ENCODE measurements at regions not wholly inside any gene's neighbourhood (a gene's known extent, or its start where the extent isn't known, plus 50 kb on each side); places are given as distances from the start of the nearest gene placed in this dataset.

GRCh38 chr18:39519741-39520140 lies 1954.1 kb upstream of the CELF4 start:
- no TSS peak for BruUV-seq (replicated peaks)
- H3K4me3 Mint-ChIP-seq (ENCODE audit: unreplicated experiment), result no peak overlapping the region
- peaks cover 16% of the 10 kb centered on the region for H3K4me1 Mint-ChIP-seq (ENCODE audit: insufficient read depth, unreplicated experiment)
- CTCF ChIA-PET, result no interaction called here
- POLR2A ChIA-PET, result interaction anchor here (0.6 kb wide), 1 partner anchor 103 kb away, joined by 3 read pairs; no protein-coding TSS in a partner anchor
- H3K27ac Mint-ChIP-seq (ENCODE audit: low read depth, unreplicated experiment), result no peak overlapping the region
- no peak for TF ChIP-seq CTCF (IDR thresholded peaks at IDR 0.05; ENCODE audit: unreplicated experiment)
- no peaks in the 10 kb centered on the region for H3K36me3 Mint-ChIP-seq (ENCODE audit: insufficient read depth, unreplicated experiment)
- no peaks in the 10 kb centered on the region for H3K9me3 Mint-ChIP-seq (ENCODE audit: unreplicated experiment)
- no peaks in the 10 kb centered on the region for H3K27me3 Mint-ChIP-seq (ENCODE audit: insufficient read depth, unreplicated experiment)
- DNase-seq (ENCODE audit: unreplicated experiment), result peak; percentile 6
- intact Hi-C loops (cut with micrococcal nuclease), result no loop called here

- BruUV-seq (replicated peaks), result no TSS peak
- H3K27ac Mint-ChIP-seq (ENCODE audit: low read depth, unreplicated experiment), result no peak overlapping the region
- CTCF ChIA-PET, result interaction anchor here (0.8 kb wide), 1 partner anchor 1720 kb away, joined by 3 read pairs; no protein-coding TSS in a partner anchor
- no peaks in the 10 kb centered on the region for H3K36me3 Mint-ChIP-seq (ENCODE audit: insufficient read depth, unreplicated experiment)
- DNase-seq (ENCODE audit: unreplicated experiment), result no peak
- no peaks in the 10 kb centered on the region for H3K9me3 Mint-ChIP-seq (ENCODE audit: unreplicated experiment)
- H3K4me3 Mint-ChIP-seq (ENCODE audit: unreplicated experiment), result no peak overlapping the region
- POLR2A ChIA-PET, result no interaction called here
- intact Hi-C loops (cut with micrococcal nuclease), result no loop called here
- H3K4me1 Mint-ChIP-seq (ENCODE audit: insufficient read depth, unreplicated experiment), result peaks cover 8% of the 10 kb centered on the region
- no peak for TF ChIP-seq CTCF (IDR thresholded peaks at IDR 0.05; ENCODE audit: unreplicated experiment)
- H3K27me3 Mint-ChIP-seq (ENCODE audit: insufficient read depth, unreplicated experiment), result no peaks in the 10 kb centered on the region
Measured at GRCh38 chr18:39515299-39515698, 1949.7 kb upstream of the CELF4 start.

- no peak overlapping the region for H3K4me3 Mint-ChIP-seq (ENCODE audit: unreplicated experiment)
- intact Hi-C loops (cut with micrococcal nuclease), result no loop called here
- BruUV-seq (replicated peaks), result no TSS peak
- H3K27ac Mint-ChIP-seq (ENCODE audit: low read depth, unreplicated experiment), result no peak overlapping the region
- H3K9me3 Mint-ChIP-seq (ENCODE audit: unreplicated experiment), result no peaks in the 10 kb centered on the region
- H3K4me1 Mint-ChIP-seq (ENCODE audit: insufficient read depth, unreplicated experiment), result no peaks in the 10 kb centered on the region
- H3K36me3 Mint-ChIP-seq (ENCODE audit: insufficient read depth, unreplicated experiment), result no peaks in the 10 kb centered on the region
- H3K27me3 Mint-ChIP-seq (ENCODE audit: insufficient read depth, unreplicated experiment), result no peaks in the 10 kb centered on the region
- POLR2A ChIA-PET, result no interaction called here
- no peak for DNase-seq (ENCODE audit: unreplicated experiment)
- CTCF ChIA-PET, result no interaction called here
- TF ChIP-seq CTCF (IDR thresholded peaks at IDR 0.05; ENCODE audit: unreplicated experiment), result no peak
Measured at GRCh38 chr18:39513186-39513585, 1947.6 kb upstream of the CELF4 start.

- no peak for DNase-seq (ENCODE audit: unreplicated experiment)
- BruUV-seq (replicated peaks), result no TSS peak
- Mint-ChIP-seq H3K4me3 (ENCODE audit: unreplicated experiment) (no peak overlapping the region), H3K36me3 (ENCODE audit: insufficient read depth, unreplicated experiment) (no peaks in the 10 kb centered on the region), H3K27me3 (ENCODE audit: insufficient read depth, unreplicated experiment) (no peaks in the 10 kb centered on the region), H3K4me1 (ENCODE audit: insufficient read depth, unreplicated experiment) (no peaks in the 10 kb centered on the region), H3K9me3 (ENCODE audit: unreplicated experiment) (no peaks in the 10 kb centered on the region), H3K27ac (ENCODE audit: low read depth, unreplicated experiment) (no peak overlapping the region)
- ChIA-PET POLR2A (no interaction called here), CTCF (no interaction called here)
- TF ChIP-seq CTCF (IDR thresholded peaks at IDR 0.05; ENCODE audit: unreplicated experiment), result no peak
- intact Hi-C loops (cut with micrococcal nuclease), result no loop called here
Measured at GRCh38 chr18:39506581-39507330, 1941.2 kb upstream of the CELF4 start.

Measured in MCF 10A (cell line).